A673 (cell line): ENCODE measurements at regions not wholly inside any gene's neighbourhood (a gene's known extent, or its start where the extent isn't known, plus 50 kb on each side); places are given as distances from the start of the nearest gene placed in this dataset.

Experiments used
- EZH2 ChIP-seq: fragments of 200-600 bp; sonication (generic); IDR thresholded peaks from 2 replicates; pipeline ENCODE4 v1.6.1; 2017; ENCODE audit warnings: borderline replicate concordance, low read depth, mild to moderate bottlenecking, mixed read lengths, antibody characterized with exemption, low read length; ENCODE audit not compliant: poor library complexity, severe bottlenecking
- TF ChIP-seq, protein P1 (sequence below): fragments of 300-800, 200-600 bp; sonication (generic); conservative IDR thresholded peaks from 2 replicates; pipeline ENCODE4 v1.5.1; 2017; ENCODE audit warnings: low read depth, mild to moderate bottlenecking, antibody characterized with exemption, low read length, moderate library complexity, mixed read lengths

GRCh38 chr14:89041257-89041582 lies 216.8 kb downstream of the TTC8 start:
- TF ChIP-seq, protein P1, sequence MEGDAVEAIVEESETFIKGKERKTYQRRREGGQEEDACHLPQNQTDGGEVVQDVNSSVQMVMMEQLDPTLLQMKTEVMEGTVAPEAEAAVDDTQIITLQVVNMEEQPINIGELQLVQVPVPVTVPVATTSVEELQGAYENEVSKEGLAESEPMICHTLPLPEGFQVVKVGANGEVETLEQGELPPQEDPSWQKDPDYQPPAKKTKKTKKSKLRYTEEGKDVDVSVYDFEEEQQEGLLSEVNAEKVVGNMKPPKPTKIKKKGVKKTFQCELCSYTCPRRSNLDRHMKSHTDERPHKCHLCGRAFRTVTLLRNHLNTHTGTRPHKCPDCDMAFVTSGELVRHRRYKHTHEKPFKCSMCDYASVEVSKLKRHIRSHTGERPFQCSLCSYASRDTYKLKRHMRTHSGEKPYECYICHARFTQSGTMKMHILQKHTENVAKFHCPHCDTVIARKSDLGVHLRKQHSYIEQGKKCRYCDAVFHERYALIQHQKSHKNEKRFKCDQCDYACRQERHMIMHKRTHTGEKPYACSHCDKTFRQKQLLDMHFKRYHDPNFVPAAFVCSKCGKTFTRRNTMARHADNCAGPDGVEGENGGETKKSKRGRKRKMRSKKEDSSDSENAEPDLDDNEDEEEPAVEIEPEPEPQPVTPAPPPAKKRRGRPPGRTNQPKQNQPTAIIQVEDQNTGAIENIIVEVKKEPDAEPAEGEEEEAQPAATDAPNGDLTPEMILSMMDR: no peak
- no peak for TF ChIP-seq EZH2
